ENCODE measurements at regions not wholly inside any gene's neighbourhood (a gene's known extent, or its start where the extent isn't known, plus 50 kb on each side); places are given as distances from the start of the nearest gene placed in this dataset.

DNA sequence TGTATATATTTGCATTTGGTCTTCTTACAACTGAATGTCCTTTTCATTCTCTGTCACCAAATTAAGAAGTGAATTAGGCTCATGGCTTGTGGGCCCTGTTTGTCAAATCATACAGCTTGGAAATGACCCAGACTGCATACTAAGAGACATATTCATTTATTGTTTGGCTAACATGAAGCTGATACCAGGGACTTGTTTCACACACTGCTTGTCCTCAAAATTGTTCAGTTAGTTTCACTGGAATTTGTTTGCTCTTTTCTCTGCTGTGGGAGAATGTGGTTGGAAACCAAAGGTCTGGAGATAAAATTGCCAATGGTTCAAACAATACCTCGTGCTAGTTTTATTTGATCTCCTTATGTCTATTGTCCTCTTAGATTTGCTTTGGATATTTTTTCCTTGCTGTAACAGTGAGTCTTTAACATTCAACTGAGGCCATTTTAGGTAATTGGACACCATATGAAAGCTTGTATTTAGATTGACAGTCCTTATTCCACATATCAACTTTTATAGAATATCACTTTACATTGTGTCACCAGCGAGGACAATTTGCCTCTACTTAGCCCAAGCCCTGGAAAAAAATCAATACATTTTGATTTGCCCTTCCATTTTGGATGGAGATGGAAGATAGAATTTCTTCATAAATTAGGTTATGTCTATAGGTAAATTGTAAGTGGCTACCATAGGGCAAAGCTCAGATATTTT lies 144.3 kb upstream of the MTAP start:
- Histone ChIP-seq H3K27me3 (ENCODE audit: control insufficient read depth, insufficient read depth, low read length) (no peaks in the 10 kb centered on the region), H3K4me3 (ENCODE audit: low read length) (no peak overlapping the region), H3K9me3 (ENCODE audit: control insufficient read depth, low read depth, low read length) (no peaks in the 10 kb centered on the region), H3K4me1 (ENCODE audit: control insufficient read depth, insufficient read depth, low read length) (no peaks in the 10 kb centered on the region), H3K36me3 (ENCODE audit: control insufficient read depth, insufficient read depth, low read length) (no peaks in the 10 kb centered on the region), H3K27ac (ENCODE audit: low read length) (no peak overlapping the region)
- WGBS (ENCODE audit: insufficient coverage, low lambda C conversion rate), result 25% methylated on average over 1 of the region's 2 CpGs
- no peak for DNase-seq

DNA sequence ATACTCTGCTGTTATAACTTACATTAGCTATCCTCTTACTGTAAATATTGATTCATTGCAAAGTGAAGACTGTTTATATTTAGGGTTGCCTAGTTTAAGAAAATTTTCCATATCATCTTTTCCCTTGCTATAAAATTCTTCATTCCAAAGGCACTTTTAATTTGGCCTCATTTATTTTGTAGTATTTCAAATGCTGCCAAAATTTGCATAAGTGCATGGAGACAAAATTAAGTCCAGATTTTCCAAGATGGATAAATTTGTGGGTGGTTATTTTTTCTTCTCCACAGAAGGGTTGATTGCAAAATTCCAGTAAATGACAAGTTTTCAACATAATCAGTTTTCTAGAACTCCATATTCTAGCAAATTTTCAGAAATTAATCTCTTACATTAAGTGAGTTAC lies 141.5 kb upstream of the MTAP start:
- Histone ChIP-seq H3K4me3 (ENCODE audit: low read length) (no peak overlapping the region), H3K27ac (ENCODE audit: low read length) (no peak overlapping the region), H3K9me3 (ENCODE audit: control insufficient read depth, low read depth, low read length) (no peaks in the 10 kb centered on the region), H3K36me3 (ENCODE audit: control insufficient read depth, insufficient read depth, low read length) (no peaks in the 10 kb centered on the region), H3K27me3 (ENCODE audit: control insufficient read depth, insufficient read depth, low read length) (no peaks in the 10 kb centered on the region), H3K4me1 (ENCODE audit: control insufficient read depth, insufficient read depth, low read length) (no peaks in the 10 kb centered on the region)
- no peak for DNase-seq

DNA sequence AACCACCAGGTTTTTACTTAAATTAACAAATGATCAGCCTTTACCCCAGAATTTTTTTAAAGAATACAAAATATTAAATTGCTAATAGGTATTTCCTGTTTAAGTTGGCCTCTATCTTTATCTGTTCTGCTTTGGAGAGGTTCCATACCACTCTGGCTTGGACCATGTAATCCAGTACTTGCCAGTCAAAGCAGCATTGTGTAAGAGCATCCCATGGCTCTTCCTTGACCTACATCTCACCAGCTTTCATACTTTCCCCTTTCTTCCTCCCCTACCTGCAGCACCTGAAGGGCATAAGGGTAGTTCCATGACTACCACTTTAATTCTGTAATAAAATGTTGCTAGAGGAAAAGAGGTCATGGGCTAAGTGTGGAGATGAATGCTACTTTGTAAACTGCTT lies 140.8 kb upstream of the MTAP start:
- H3K27ac ChIP-seq (ENCODE audit: low read length), result no peak overlapping the region
- no peaks in the 10 kb centered on the region for H3K9me3 ChIP-seq (ENCODE audit: control insufficient read depth, low read depth, low read length)
- no peak for DNase-seq
- no peaks in the 10 kb centered on the region for H3K4me1 ChIP-seq (ENCODE audit: control insufficient read depth, insufficient read depth, low read length)
- H3K36me3 ChIP-seq (ENCODE audit: control insufficient read depth, insufficient read depth, low read length), result no peaks in the 10 kb centered on the region
- no peak overlapping the region for H3K4me3 ChIP-seq (ENCODE audit: low read length)
- H3K27me3 ChIP-seq (ENCODE audit: control insufficient read depth, insufficient read depth, low read length), result no peaks in the 10 kb centered on the region

DNA sequence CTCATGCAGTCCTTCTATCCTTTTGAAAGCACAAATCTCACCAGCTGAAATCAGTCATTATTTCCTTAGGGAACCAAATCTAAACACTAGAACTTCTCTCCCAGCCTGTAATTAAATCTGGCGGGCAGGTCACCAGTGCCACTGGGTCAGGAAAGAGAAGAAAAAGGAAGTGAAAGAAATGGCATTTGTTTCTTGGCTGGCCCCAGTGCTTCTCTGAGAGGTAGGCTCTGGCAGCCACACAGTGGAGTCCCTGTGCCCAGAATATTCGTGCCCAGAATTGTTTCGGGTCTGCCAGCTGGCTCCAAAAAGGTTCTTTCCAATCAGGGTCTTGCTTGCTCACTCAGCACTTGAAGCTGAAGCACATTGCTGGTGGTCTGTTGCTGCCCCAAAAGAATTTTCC lies 133.9 kb upstream of the MTAP start:
- no CpG with 5 or more reads among the region's 3 CpGs for WGBS (ENCODE audit: insufficient coverage, low lambda C conversion rate)
- Histone ChIP-seq H3K36me3 (ENCODE audit: control insufficient read depth, insufficient read depth, low read length) (no peaks in the 10 kb centered on the region), H3K27ac (ENCODE audit: low read length) (no peak overlapping the region), H3K4me3 (ENCODE audit: low read length) (no peak overlapping the region), H3K9me3 (ENCODE audit: control insufficient read depth, low read depth, low read length) (no peaks in the 10 kb centered on the region), H3K4me1 (ENCODE audit: control insufficient read depth, insufficient read depth, low read length) (no peaks in the 10 kb centered on the region), H3K27me3 (ENCODE audit: control insufficient read depth, insufficient read depth, low read length) (no peaks in the 10 kb centered on the region)
- no peak for DNase-seq

DNA sequence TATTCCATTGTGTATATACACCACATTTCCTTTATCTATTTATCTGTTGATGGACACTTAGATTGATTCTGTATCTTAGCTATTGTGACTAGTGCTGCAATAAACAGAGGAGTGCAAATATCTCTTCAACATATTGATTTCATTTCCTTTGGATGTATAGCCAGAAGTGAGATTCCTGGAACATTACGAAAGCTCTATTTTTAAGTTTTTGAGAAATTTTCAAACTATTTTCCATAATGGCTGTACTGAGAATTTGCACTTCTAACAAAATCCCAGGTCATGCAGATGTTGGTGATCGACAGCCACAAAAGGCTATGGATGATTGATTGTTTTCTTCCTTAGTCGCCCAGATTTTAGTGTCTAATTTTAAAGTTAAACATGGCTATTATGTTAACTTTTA lies 132.7 kb upstream of the MTAP start:
- H3K27ac ChIP-seq (ENCODE audit: low read length), result no peak overlapping the region
- no peak overlapping the region for H3K4me3 ChIP-seq (ENCODE audit: low read length)
- no peaks in the 10 kb centered on the region for H3K4me1 ChIP-seq (ENCODE audit: control insufficient read depth, insufficient read depth, low read length)
- no peak for DNase-seq
- no peaks in the 10 kb centered on the region for H3K9me3 ChIP-seq (ENCODE audit: control insufficient read depth, low read depth, low read length)
- no peaks in the 10 kb centered on the region for H3K36me3 ChIP-seq (ENCODE audit: control insufficient read depth, insufficient read depth, low read length)
- WGBS (ENCODE audit: insufficient coverage, low lambda C conversion rate), result no CpG with 5 or more reads among the region's 3 CpGs
- no peaks in the 10 kb centered on the region for H3K27me3 ChIP-seq (ENCODE audit: control insufficient read depth, insufficient read depth, low read length)

DNA sequence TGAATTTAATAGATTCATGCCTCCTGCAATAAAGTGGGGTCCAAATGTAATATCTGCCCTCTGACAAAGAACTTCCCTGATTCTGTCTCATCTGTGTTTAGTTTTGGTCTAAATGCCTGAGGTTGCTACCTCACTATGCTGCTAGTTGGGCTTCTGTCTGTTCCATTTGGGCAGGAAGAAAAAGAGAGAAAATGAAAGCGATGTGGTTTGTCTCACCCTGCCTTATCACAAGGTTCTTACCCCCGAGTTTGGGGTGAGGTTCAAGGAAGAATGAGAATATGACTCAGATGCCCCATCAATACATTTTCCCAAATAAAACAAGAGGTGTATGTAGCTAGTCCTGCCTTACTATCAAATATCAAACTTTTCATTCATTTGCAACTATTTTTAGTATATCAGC lies 132.1 kb upstream of the MTAP start:
- Histone ChIP-seq H3K27me3 (ENCODE audit: control insufficient read depth, insufficient read depth, low read length) (no peaks in the 10 kb centered on the region), H3K4me1 (ENCODE audit: control insufficient read depth, insufficient read depth, low read length) (no peaks in the 10 kb centered on the region), H3K27ac (ENCODE audit: low read length) (no peak overlapping the region), H3K9me3 (ENCODE audit: control insufficient read depth, low read depth, low read length) (no peaks in the 10 kb centered on the region), H3K36me3 (ENCODE audit: control insufficient read depth, insufficient read depth, low read length) (no peaks in the 10 kb centered on the region), H3K4me3 (ENCODE audit: low read length) (no peak overlapping the region)
- DNase-seq, result no peak
- WGBS (ENCODE audit: insufficient coverage, low lambda C conversion rate), result 80% methylated on average over 2 of the region's 2 CpGs

DNA sequence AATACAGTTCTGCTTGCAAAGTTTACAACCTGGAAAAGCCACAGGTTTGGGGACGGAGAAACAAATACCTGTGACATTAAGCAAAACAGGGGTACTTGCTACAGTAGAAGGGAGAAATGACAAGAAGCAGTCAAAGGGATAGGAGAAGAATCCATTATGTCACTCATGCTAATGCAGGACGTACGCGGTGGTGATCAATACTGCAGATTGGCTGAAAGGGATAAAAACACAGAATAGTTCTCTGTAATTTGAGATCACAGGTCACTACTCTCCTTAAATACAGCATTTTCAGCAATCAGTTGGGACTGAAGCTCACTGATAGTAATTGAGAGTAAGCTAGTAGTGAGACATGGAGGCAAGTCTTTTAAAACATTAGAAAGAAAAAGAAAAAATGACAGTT lies 130.3 kb upstream of the MTAP start:
- no peak overlapping the region for H3K27ac ChIP-seq (ENCODE audit: low read length)
- no peaks in the 10 kb centered on the region for H3K27me3 ChIP-seq (ENCODE audit: control insufficient read depth, insufficient read depth, low read length)
- no peaks in the 10 kb centered on the region for H3K9me3 ChIP-seq (ENCODE audit: control insufficient read depth, low read depth, low read length)
- no peak overlapping the region for H3K4me3 ChIP-seq (ENCODE audit: low read length)
- 45% methylated on average over 4 of the region's 4 CpGs for whole genome bisulfite sequencing (ENCODE audit: insufficient coverage, low lambda C conversion rate)
- no peaks in the 10 kb centered on the region for H3K36me3 ChIP-seq (ENCODE audit: control insufficient read depth, insufficient read depth, low read length)
- no peak for DNase-seq
- H3K4me1 ChIP-seq (ENCODE audit: control insufficient read depth, insufficient read depth, low read length), result no peaks in the 10 kb centered on the region

DNA sequence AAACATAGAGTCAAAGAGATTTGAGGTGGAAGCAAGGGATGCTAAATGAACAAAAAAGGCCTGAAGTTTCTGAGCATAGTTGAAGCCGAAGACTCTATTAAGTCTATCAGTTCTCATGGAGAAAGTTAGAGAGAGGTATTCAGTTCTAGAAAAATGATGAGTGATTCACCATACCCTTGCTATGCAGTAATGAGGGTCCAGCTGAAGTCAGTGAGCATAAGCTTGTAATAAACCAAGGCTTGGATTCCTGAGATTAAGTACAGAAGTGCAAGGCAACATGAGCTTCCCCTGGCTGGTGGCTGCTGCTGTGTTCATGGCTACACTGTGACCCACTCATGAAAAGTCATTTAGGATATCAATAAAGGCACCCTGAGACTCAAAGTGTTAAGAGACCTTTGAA lies 129.7 kb upstream of the MTAP start:
- no peak for DNase-seq
- no peaks in the 10 kb centered on the region for H3K9me3 ChIP-seq (ENCODE audit: control insufficient read depth, low read depth, low read length)
- WGBS (ENCODE audit: insufficient coverage, low lambda C conversion rate), result no CpG with 5 or more reads among the region's 1 CpG
- H3K4me1 ChIP-seq (ENCODE audit: control insufficient read depth, insufficient read depth, low read length), result no peaks in the 10 kb centered on the region
- no peaks in the 10 kb centered on the region for H3K36me3 ChIP-seq (ENCODE audit: control insufficient read depth, insufficient read depth, low read length)
- H3K27ac ChIP-seq (ENCODE audit: low read length), result no peak overlapping the region
- H3K27me3 ChIP-seq (ENCODE audit: control insufficient read depth, insufficient read depth, low read length), result no peaks in the 10 kb centered on the region
- H3K4me3 ChIP-seq (ENCODE audit: low read length), result no peak overlapping the region

DNA sequence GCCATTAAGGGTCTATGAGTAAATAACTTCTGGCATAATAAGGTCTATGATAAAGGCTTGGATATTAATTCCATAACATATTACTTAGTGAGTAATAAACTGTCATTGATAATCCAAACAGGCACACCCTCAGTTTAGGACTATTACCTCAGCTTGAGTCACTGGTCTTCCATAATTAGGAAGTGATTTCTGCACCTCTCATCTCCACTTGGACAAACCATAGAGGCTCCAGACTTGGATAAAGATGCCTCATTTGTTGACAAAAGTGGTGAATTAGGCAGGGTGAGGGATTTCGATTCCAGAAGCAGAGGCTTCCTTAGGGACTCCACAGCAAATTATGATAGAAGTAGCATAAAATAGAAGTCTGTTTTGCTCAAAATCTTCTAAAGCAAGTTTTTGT lies 127.5 kb upstream of the MTAP start:
- no CpG with 5 or more reads among the region's 1 CpG for WGBS (ENCODE audit: insufficient coverage, low lambda C conversion rate)
- no peak for DNase-seq
- no peak overlapping the region for H3K27ac ChIP-seq (ENCODE audit: low read length)
- no peak overlapping the region for H3K4me3 ChIP-seq (ENCODE audit: low read length)
- peaks cover 2% of the 10 kb centered on the region for H3K27me3 ChIP-seq (ENCODE audit: control insufficient read depth, insufficient read depth, low read length)
- H3K9me3 ChIP-seq (ENCODE audit: control insufficient read depth, low read depth, low read length), result no peaks in the 10 kb centered on the region
- no peaks in the 10 kb centered on the region for H3K36me3 ChIP-seq (ENCODE audit: control insufficient read depth, insufficient read depth, low read length)
- no peaks in the 10 kb centered on the region for H3K4me1 ChIP-seq (ENCODE audit: control insufficient read depth, insufficient read depth, low read length)

DNA sequence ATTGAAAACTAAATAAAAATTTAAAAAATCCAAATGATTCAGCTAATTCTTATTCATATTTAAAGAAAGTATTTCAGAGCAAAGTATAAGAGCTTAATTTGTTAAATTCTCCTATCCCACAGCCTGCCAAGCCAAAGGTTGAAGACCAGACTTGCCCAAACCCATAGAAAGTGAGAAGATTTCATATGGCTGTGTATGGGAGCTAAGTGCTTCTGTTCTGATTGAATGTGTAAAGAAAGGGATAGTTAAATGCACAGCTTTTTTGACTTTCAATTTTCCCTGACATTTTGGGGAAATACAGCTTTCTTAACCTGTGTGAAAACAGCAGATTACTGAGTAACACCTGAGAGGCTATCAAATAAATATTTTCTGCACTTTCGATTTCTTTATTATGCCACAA lies 125.0 kb upstream of the MTAP start:
- no peak for DNase-seq
- Histone ChIP-seq H3K4me3 (ENCODE audit: low read length) (no peak overlapping the region), H3K36me3 (ENCODE audit: control insufficient read depth, insufficient read depth, low read length) (no peaks in the 10 kb centered on the region), H3K4me1 (ENCODE audit: control insufficient read depth, insufficient read depth, low read length) (no peaks in the 10 kb centered on the region), H3K27ac (ENCODE audit: low read length) (no peak overlapping the region), H3K9me3 (ENCODE audit: control insufficient read depth, low read depth, low read length) (no peaks in the 10 kb centered on the region), H3K27me3 (ENCODE audit: control insufficient read depth, insufficient read depth, low read length) (peaks cover 2% of the 10 kb centered on the region)
- no CpG with 5 or more reads among the region's 1 CpG for WGBS (ENCODE audit: insufficient coverage, low lambda C conversion rate)

DNA sequence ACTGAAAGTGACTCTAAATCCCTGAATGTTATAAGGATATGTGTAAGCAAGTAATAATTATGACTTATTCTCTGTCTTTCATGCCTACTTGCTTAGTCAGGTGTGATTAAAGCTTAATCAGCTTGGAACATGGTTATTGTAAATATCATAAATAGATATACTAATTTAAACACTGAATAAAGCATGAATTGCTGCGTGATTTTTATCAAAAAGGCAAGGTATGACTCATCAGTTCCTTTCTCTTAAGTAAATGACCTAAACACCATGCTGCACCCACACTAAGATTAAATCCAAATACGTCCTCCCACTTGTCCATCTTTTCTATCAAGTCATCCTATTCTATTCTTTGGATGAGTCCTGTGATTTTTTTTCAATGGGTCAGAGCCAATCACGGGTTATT lies 124.6 kb upstream of the MTAP start:
- 50% methylated on average over 1 of the region's 3 CpGs for WGBS (ENCODE audit: insufficient coverage, low lambda C conversion rate)
- DNase-seq, result no peak
- H3K36me3 ChIP-seq (ENCODE audit: control insufficient read depth, insufficient read depth, low read length), result no peaks in the 10 kb centered on the region
- H3K9me3 ChIP-seq (ENCODE audit: control insufficient read depth, low read depth, low read length), result no peaks in the 10 kb centered on the region
- no peaks in the 10 kb centered on the region for H3K4me1 ChIP-seq (ENCODE audit: control insufficient read depth, insufficient read depth, low read length)
- H3K4me3 ChIP-seq (ENCODE audit: low read length), result no peak overlapping the region
- H3K27ac ChIP-seq (ENCODE audit: low read length), result no peak overlapping the region
- H3K27me3 ChIP-seq (ENCODE audit: control insufficient read depth, insufficient read depth, low read length), result peaks cover 2% of the 10 kb centered on the region
